ENCODE measurements at regions not wholly inside any gene's neighbourhood (a gene's known extent, or its start where the extent isn't known, plus 50 kb on each side); places are given as distances from the start of the nearest gene placed in this dataset.

DNA sequence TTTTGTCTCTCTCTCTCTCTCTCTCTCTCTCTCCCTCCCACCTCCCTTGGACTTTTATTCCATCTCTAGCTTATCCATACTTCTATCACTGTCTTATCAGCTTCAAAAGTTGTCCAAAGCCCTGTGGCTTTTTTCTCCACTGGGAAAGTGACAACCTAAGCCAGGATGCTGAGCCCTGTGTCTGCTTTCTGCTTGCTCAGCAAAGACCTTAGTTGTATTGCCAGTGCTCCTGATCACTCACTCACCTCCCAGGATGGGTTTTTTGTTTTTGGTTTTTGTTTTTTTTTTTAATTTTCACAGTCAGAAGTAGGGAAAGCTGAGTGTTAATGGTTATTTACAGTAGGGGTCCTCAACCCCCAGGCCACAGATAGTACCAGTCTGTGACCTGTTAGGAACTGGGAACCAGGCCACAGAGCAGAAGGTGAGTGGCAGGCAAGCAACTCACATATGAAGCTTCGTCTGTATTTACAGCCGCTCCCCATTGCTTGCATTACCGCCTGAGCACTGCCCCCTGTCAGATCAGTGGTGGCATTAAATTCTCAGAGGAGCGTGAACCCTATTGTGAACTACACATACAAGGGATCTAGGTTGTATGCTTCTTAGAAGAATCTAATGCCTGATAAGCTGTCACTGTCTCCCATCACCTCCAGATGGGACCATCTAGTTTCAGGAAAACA, 125.0 kb upstream of the ID4 start:
- Mint-ChIP-seq H3K4me3 (no peak overlapping the region), H3K4me1 (no peaks in the 10 kb centered on the region), H3K36me3 (no peaks in the 10 kb centered on the region), H3K9me3 (peaks cover 0 to 5% (median 0%) of the 10 kb centered on the region in 7 donors), H3K27ac (no peak overlapping the region), H3K27me3 (ENCODE audit: low read depth in 3 of 3) (peaks cover 0 to 3% (median 0%) of the 10 kb centered on the region in 3 donors)
- H2AFZ ChIP-seq (ENCODE audit: insufficient read depth, low read depth, low read length, poor library complexity, severe bottlenecking): no peak overlapping the region
- no peaks in the 10 kb centered on the region for H3K36me3 ChIP-seq (replicated peaks in 1 of 2; ENCODE audit: control insufficient read depth in 1 of 2, insufficient read depth in 2 of 2, low read length in 2 of 2)
- intact Hi-C loops (cut with micrococcal nuclease): no loop called here
- H3K9me3 ChIP-seq (replicated peaks in 1 of 2; ENCODE audit: control insufficient read depth in 1 of 2, insufficient read depth in 1 of 2, low read length in 2 of 2): no peaks in the 10 kb centered on the region
- H3K9ac ChIP-seq (ENCODE audit: insufficient read depth, low read length, poor library complexity, severe bottlenecking): no peak overlapping the region
- no peak overlapping the region for H3K27ac ChIP-seq (ENCODE audit: low read depth in 1 of 2, low read length in 2 of 2)
- DNase-seq: no peak
- no peaks in the 10 kb centered on the region for H3K27me3 ChIP-seq (ENCODE audit: control insufficient read depth in 2 of 2, insufficient read depth in 2 of 2, low read length in 2 of 2)
- H3K79me2 ChIP-seq (ENCODE audit: insufficient read depth, low read length): no peaks in the 10 kb centered on the region
- no peaks in the 10 kb centered on the region for H4K20me1 ChIP-seq (ENCODE audit: insufficient read depth, low read length)
- TF ChIP-seq, protein P1, sequence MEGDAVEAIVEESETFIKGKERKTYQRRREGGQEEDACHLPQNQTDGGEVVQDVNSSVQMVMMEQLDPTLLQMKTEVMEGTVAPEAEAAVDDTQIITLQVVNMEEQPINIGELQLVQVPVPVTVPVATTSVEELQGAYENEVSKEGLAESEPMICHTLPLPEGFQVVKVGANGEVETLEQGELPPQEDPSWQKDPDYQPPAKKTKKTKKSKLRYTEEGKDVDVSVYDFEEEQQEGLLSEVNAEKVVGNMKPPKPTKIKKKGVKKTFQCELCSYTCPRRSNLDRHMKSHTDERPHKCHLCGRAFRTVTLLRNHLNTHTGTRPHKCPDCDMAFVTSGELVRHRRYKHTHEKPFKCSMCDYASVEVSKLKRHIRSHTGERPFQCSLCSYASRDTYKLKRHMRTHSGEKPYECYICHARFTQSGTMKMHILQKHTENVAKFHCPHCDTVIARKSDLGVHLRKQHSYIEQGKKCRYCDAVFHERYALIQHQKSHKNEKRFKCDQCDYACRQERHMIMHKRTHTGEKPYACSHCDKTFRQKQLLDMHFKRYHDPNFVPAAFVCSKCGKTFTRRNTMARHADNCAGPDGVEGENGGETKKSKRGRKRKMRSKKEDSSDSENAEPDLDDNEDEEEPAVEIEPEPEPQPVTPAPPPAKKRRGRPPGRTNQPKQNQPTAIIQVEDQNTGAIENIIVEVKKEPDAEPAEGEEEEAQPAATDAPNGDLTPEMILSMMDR (IDR thresholded peaks at IDR 0.05): no peak
- H3K4me2 ChIP-seq (replicated peaks; ENCODE audit: extremely low read depth, low read length, poor library complexity, severe bottlenecking): no peak overlapping the region
- WGBS (ENCODE audit: insufficient coverage): no CpG with 5 or more reads among the region's 4 CpGs
- no peak overlapping the region for H3K4me3 ChIP-seq (replicated peaks in 1 of 3; ENCODE audit: low read depth in 2 of 3, low read length in 3 of 3)
- no peaks in the 10 kb centered on the region for H3K4me1 ChIP-seq (ENCODE audit: control insufficient read depth in 1 of 2, insufficient read depth in 2 of 2, low read length in 2 of 2)

DNA sequence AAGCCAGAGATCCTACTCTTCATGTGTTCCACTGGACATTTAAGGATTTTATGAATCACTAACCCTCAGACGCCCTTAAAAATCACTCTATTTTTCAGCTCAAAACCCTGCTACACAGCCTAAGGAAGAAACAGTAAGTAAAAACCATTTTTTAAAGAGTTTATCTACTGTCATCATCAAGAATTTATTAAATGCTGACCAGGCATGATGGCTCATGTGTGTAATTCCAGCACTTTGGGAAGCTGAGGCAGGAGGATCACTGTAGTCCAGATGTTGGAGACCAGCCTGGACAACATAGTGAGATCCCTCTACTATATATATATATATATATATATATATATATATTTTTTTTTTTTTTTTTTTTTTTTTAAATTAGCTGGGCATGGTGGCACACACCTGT, 124.2 kb upstream of the ID4 start:
- Histone ChIP-seq H3K9ac (ENCODE audit: insufficient read depth, low read length, poor library complexity, severe bottlenecking) (no peak overlapping the region), H4K20me1 (ENCODE audit: insufficient read depth, low read length) (no peaks in the 10 kb centered on the region), H2AFZ (ENCODE audit: insufficient read depth, low read depth, low read length, poor library complexity, severe bottlenecking) (no peak overlapping the region), H3K27ac (ENCODE audit: low read depth in 1 of 2, low read length in 2 of 2) (no peak overlapping the region), H3K79me2 (ENCODE audit: insufficient read depth, low read length) (no peaks in the 10 kb centered on the region), H3K4me3 (replicated peaks in 1 of 3; ENCODE audit: low read depth in 2 of 3, low read length in 3 of 3) (no peak overlapping the region), H3K27me3 (ENCODE audit: control insufficient read depth in 2 of 2, insufficient read depth in 2 of 2, low read length in 2 of 2) (no peaks in the 10 kb centered on the region), H3K9me3 (replicated peaks in 1 of 2; ENCODE audit: control insufficient read depth in 1 of 2, insufficient read depth in 1 of 2, low read length in 2 of 2) (no peaks in the 10 kb centered on the region), H3K4me2 (replicated peaks; ENCODE audit: extremely low read depth, low read length, poor library complexity, severe bottlenecking) (no peak overlapping the region), H3K36me3 (replicated peaks in 1 of 2; ENCODE audit: control insufficient read depth in 1 of 2, insufficient read depth in 2 of 2, low read length in 2 of 2) (no peaks in the 10 kb centered on the region), H3K4me1 (ENCODE audit: control insufficient read depth in 1 of 2, insufficient read depth in 2 of 2, low read length in 2 of 2) (no peaks in the 10 kb centered on the region)
- TF ChIP-seq, protein P1 (IDR thresholded peaks at IDR 0.05): no peak
- Mint-ChIP-seq H3K27ac (no peak overlapping the region), H3K9me3 (peaks cover 0 to 8% (median 0%) of the 10 kb centered on the region in 7 donors), H3K27me3 (ENCODE audit: low read depth in 3 of 3) (peaks cover 0 to 3% (median 0%) of the 10 kb centered on the region in 3 donors), H3K4me1 (no peaks in the 10 kb centered on the region), H3K36me3 (no peaks in the 10 kb centered on the region), H3K4me3 (no peak overlapping the region)
- no CpG with 5 or more reads among the region's 1 CpG for WGBS (ENCODE audit: insufficient coverage)
- intact Hi-C loops (cut with micrococcal nuclease): no loop called here
- no peak for DNase-seq

Measured in CD14-positive monocyte (primary cell).